ENCODE measurements at regions not wholly inside any gene's neighbourhood (a gene's known extent, or its start where the extent isn't known, plus 50 kb on each side); places are given as distances from the start of the nearest gene placed in this dataset.
"Not testable (repeated sequence)": the region's sequence is repeated elsewhere in the genome, so short reads cannot be mapped to it uniquely, and the experiment has no call there.

- DNase-seq: no peak
These were observed 561.1 kb upstream of the ACO1 start for GRCh38 chr9:31823365-31823764.

GRCh38 chr9:31824860-31825259, 559.6 kb upstream of the ACO1 start:
- no peak for DNase-seq

- DNase-seq: no peak
These were observed 547.2 kb upstream of the ACO1 start for GRCh38 chr9:31837211-31837610.

- peak; percentile 29 to 79 for DNase-seq
These were observed 545.2 kb upstream of the ACO1 start for GRCh38 chr9:31839273-31839672.

GRCh38 chr9:31840702-31841101, 543.7 kb upstream of the ACO1 start:
- no peak for DNase-seq

- no peak for DNase-seq
These were observed 536.5 kb upstream of the ACO1 start for GRCh38 chr9:31847963-31848362.

- DNase-seq: no peak
These were observed 535.7 kb upstream of the ACO1 start for GRCh38 chr9:31848505-31849285.

- no peak for DNase-seq
These were observed 530.3 kb upstream of the ACO1 start for GRCh38 chr9:31854187-31854586.

GRCh38 chr9:31868830-31869229, 515.6 kb upstream of the ACO1 start:
- DNase-seq: no peak

GRCh38 chr9:31870276-31870675, 514.2 kb upstream of the ACO1 start:
- DNase-seq: no peak

- DNase-seq: no peak
These were observed 510.7 kb upstream of the ACO1 start for GRCh38 chr9:31873722-31874121.

GRCh38 chr9:31894008-31894407, 490.4 kb upstream of the ACO1 start:
- DNase-seq: no peak

- DNase-seq: no peak
These were observed 476.1 kb upstream of the ACO1 start for GRCh38 chr9:31908158-31908890.

- DNase-seq: no peak
These were observed 475.5 kb upstream of the ACO1 start for GRCh38 chr9:31908891-31909480.

GRCh38 chr9:31912636-31913035, 471.8 kb upstream of the ACO1 start:
- DNase-seq: no peak

GRCh38 chr9:31916591-31917241, 467.7 kb upstream of the ACO1 start:
- DNase-seq: no peak

GRCh38 chr9:31937737-31938136, 446.7 kb upstream of the ACO1 start:
- DNase-seq: not testable (repeated sequence)

GRCh38 chr9:31950756-31951155, 433.7 kb upstream of the ACO1 start:
- no peak for DNase-seq

- no peak for DNase-seq
These were observed 425.9 kb upstream of the ACO1 start for GRCh38 chr9:31958572-31958971.

GRCh38 chr9:31969552-31969951, 414.9 kb upstream of the ACO1 start:
- no peak for DNase-seq

- DNase-seq: no peak
These were observed 400.5 kb upstream of the ACO1 start for GRCh38 chr9:31983895-31984294.

GRCh38 chr9:31996331-31996730, 388.1 kb upstream of the ACO1 start:
- no peak for DNase-seq

GRCh38 chr9:32004431-32005076, 379.9 kb upstream of the ACO1 start:
- no peak for DNase-seq
